ENCODE measurements at regions not wholly inside any gene's neighbourhood (a gene's known extent, or its start where the extent isn't known, plus 50 kb on each side); places are given as distances from the start of the nearest gene placed in this dataset.

- no peak for DNase-seq
- Histone ChIP-seq H3K9me2 (ENCODE audit: insufficient read depth) (no peaks in the 10 kb centered on the region), H3K27me3 (ENCODE audit: insufficient read depth, low read depth) (no peaks in the 10 kb centered on the region), H3K4me2 (no peak overlapping the region), H3F3A (ENCODE audit: insufficient read depth, low read depth) (peaks cover 17% of the 10 kb centered on the region; the same call in 1 of the 2 replicates), H3K4me3 (no peak overlapping the region), H3K27ac (no peak overlapping the region), H2AFZ (no peak overlapping the region), H3K9me3 (ENCODE audit: insufficient read depth, low read depth) (no peaks in the 10 kb centered on the region), H4K20me1 (ENCODE audit: insufficient read depth) (no peaks in the 10 kb centered on the region), H3K36me3 (ENCODE audit: low read depth) (no peaks in the 10 kb centered on the region), H3K79me2 (ENCODE audit: low read depth) (no peaks in the 10 kb centered on the region), H3K4me1 (replicated peaks; ENCODE audit: insufficient read depth) (peaks cover 22% of the 10 kb centered on the region)
- TF ChIP-seq EZH2 (IDR thresholded peaks at IDR 0.05; ENCODE audit: low read depth) = no peak
- TF ChIP-seq CTCF (conservative IDR thresholded peaks at IDR 0.05) = no peak
- POLR2A ChIA-PET (ENCODE audit: unreplicated experiment) = interaction anchor here (0.6 kb wide), 1 partner anchor 180 kb away, joined by 3 read pairs; no protein-coding TSS in a partner anchor
- intact Hi-C loops (cut with micrococcal nuclease; ENCODE audit: unreplicated experiment) = no loop called here
- BruUV-seq (replicated peaks) = no TSS peak
- CTCF ChIA-PET = interaction anchor here (0.7 kb wide), 1 partner anchor 177 kb away, joined by 3 read pairs; no protein-coding TSS in a partner anchor
Measured at GRCh38 chr20:22515264-22515663, 69.1 kb downstream of the FOXA2 start.

GRCh38 chr20:22513574-22513973 lies 70.8 kb downstream of the FOXA2 start:
- no TSS peak for BruUV-seq (replicated peaks)
- no peak overlapping the region for H3K4me2 ChIP-seq
- no peaks in the 10 kb centered on the region for H3K79me2 ChIP-seq (ENCODE audit: low read depth)
- no peak overlapping the region for H2AFZ ChIP-seq
- H4K20me1 ChIP-seq (ENCODE audit: insufficient read depth) = no peaks in the 10 kb centered on the region
- no peak overlapping the region for H3K27ac ChIP-seq
- no peak for DNase-seq
- ChIA-PET POLR2A (ENCODE audit: unreplicated experiment) (interaction anchor here (0.6 kb wide), 1 partner anchor 127 kb away, joined by 3 read pairs; no protein-coding TSS in a partner anchor), CTCF (no interaction called here)
- intact Hi-C loops (cut with micrococcal nuclease; ENCODE audit: unreplicated experiment) = no loop called here
- no peak overlapping the region for H3K4me3 ChIP-seq
- no peaks in the 10 kb centered on the region for H3K36me3 ChIP-seq (ENCODE audit: low read depth)
- H3K27me3 ChIP-seq (ENCODE audit: insufficient read depth, low read depth) = no peaks in the 10 kb centered on the region
- H3K4me1 ChIP-seq (replicated peaks; ENCODE audit: insufficient read depth) = peaks cover 22% of the 10 kb centered on the region
- TF ChIP-seq CTCF (conservative IDR thresholded peaks at IDR 0.05) = no peak
- TF ChIP-seq EZH2 (IDR thresholded peaks at IDR 0.05; ENCODE audit: low read depth) = no peak
- peaks cover 17% of the 10 kb centered on the region; the same call in 1 of the 2 replicates for H3F3A ChIP-seq (ENCODE audit: insufficient read depth, low read depth)
- no peaks in the 10 kb centered on the region for H3K9me2 ChIP-seq (ENCODE audit: insufficient read depth)
- H3K9me3 ChIP-seq (ENCODE audit: insufficient read depth, low read depth) = no peaks in the 10 kb centered on the region

GRCh38 chr20:22512911-22513489 lies 71.4 kb downstream of the FOXA2 start:
- no TSS peak for BruUV-seq (replicated peaks)
- POLR2A ChIA-PET (ENCODE audit: unreplicated experiment) = interaction anchor here (0.6 kb wide), 1 partner anchor 127 kb away, joined by 3 read pairs; no protein-coding TSS in a partner anchor

More at GRCh38 chr20:22512911-22513489, 71.4 kb downstream of the FOXA2 start:
- no peak overlapping the region for H2AFZ ChIP-seq
- no peaks in the 10 kb centered on the region for H4K20me1 ChIP-seq (ENCODE audit: insufficient read depth)
- H3F3A ChIP-seq (ENCODE audit: insufficient read depth, low read depth) = peaks cover 17% of the 10 kb centered on the region; the same call in 1 of the 2 replicates
- CTCF ChIA-PET = no interaction called here
- no peak for DNase-seq
- H3K9me2 ChIP-seq (ENCODE audit: insufficient read depth) = no peaks in the 10 kb centered on the region
- peaks cover 22% of the 10 kb centered on the region for H3K4me1 ChIP-seq (replicated peaks; ENCODE audit: insufficient read depth)
- H3K4me2 ChIP-seq = peak overlapping the region; percentile 55
- H3K9me3 ChIP-seq (ENCODE audit: insufficient read depth, low read depth) = no peaks in the 10 kb centered on the region
- no peaks in the 10 kb centered on the region for H3K27me3 ChIP-seq (ENCODE audit: insufficient read depth, low read depth)
- no peaks in the 10 kb centered on the region for H3K79me2 ChIP-seq (ENCODE audit: low read depth)
- no peaks in the 10 kb centered on the region for H3K36me3 ChIP-seq (ENCODE audit: low read depth)
- H3K4me3 ChIP-seq = no peak overlapping the region
- no peak overlapping the region for H3K27ac ChIP-seq
- intact Hi-C loops (cut with micrococcal nuclease; ENCODE audit: unreplicated experiment) = no loop called here
- no peak for TF ChIP-seq CTCF (conservative IDR thresholded peaks at IDR 0.05)
- no peak for TF ChIP-seq EZH2 (IDR thresholded peaks at IDR 0.05; ENCODE audit: low read depth)
